ES-I3 (cell line): ENCODE measurements at regions not wholly inside any gene's neighbourhood (a gene's known extent, or its start where the extent isn't known, plus 50 kb on each side); places are given as distances from the start of the nearest gene placed in this dataset.
"Not testable (repeated sequence)": the region's sequence is repeated elsewhere in the genome, so short reads cannot be mapped to it uniquely, and the experiment has no call there.

Experiments used
- H3K36me3 ChIP-seq: 2 replicates; pipeline ENCODE4 v1.6.1; 2013; ENCODE audit warnings: mild to moderate bottlenecking, low read length, control low read depth, moderate library complexity; ENCODE audit not compliant: insufficient read depth
- H3K4me1 ChIP-seq: 2 replicates; pipeline ENCODE4 v1.6.1; 2013; ENCODE audit warnings: mild to moderate bottlenecking, control low read depth, low read length; ENCODE audit not compliant: insufficient read depth
- H3K9ac ChIP-seq: 2 replicates; pipeline ENCODE4 v1.6.1; 2013; ENCODE audit warnings: low read depth, mild to moderate bottlenecking, low read length, moderate library complexity
- H3K9me3 ChIP-seq: 2 replicates; pipeline ENCODE4 v1.6.1; 2013; ENCODE audit warnings: mild to moderate bottlenecking, low read length, moderate library complexity; ENCODE audit not compliant: control insufficient read depth, insufficient read depth

DNA sequence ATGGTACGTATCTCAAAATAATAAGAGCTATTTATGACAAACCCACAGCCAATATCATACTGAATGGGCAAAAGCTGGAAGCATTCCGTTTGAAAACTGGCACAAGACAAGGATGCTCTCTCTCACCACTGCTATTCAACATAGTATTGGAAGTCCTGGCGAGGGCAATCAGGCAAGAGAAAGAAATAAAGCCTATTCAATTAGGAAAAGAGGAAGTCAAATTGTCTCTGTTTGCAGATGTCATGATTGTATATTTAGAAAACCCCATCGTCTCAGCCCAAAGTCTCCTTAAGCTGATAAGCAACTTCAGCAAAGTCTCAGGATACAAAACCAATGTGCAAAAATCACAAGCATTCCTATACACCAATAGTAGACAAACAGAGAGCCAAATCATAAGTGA is 172.1 kb downstream of the HLX start:
- H3K36me3 ChIP-seq, H3K4me1 ChIP-seq, H3K9me3 ChIP-seq, H3K9ac ChIP-seq: not testable (repeated sequence)

DNA sequence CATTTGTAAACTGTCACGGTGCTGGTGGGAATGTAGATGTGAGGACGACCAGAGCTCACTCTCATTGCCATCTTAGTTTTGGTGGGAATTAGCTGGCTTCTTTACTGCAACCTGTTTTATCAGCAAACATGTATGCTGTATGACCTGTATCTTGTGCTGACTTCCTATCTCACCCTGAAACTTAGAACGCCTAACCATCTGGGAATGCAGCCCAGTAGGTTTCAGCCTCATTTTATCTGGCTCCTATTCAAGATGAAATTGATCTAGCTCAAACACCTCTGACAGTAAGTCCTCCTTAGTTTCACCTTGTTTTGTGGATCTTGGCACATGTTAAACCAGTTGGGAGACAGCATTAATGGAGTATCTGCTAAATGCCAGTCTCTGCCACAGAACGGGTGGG is 174.6 kb downstream of the HLX start:
- H3K4me1 ChIP-seq, result no peaks in the 10 kb centered on the region
- H3K9ac ChIP-seq, result no peak overlapping the region

GRCh38 chr1:221059506-221059905 is 180.3 kb downstream of the HLX start:
- Histone ChIP-seq H3K9me3 (no peaks in the 10 kb centered on the region), H3K9ac (no peak overlapping the region), H3K4me1 (no peaks in the 10 kb centered on the region), H3K36me3 (no peaks in the 10 kb centered on the region)

More for the DNA sequence above, 174.6 kb downstream of the HLX start:
- Histone ChIP-seq H3K9me3 (no peaks in the 10 kb centered on the region; the same call in 1 of the 2 replicates), H3K36me3 (no peaks in the 10 kb centered on the region)

- H3K36me3 ChIP-seq, result no peaks in the 10 kb centered on the region
- H3K9me3 ChIP-seq, result no peaks in the 10 kb centered on the region
- H3K4me1 ChIP-seq, result no peaks in the 10 kb centered on the region
- no peak overlapping the region for H3K9ac ChIP-seq
Measured at GRCh38 chr1:221063651-221064050, 184.4 kb downstream of the HLX start.

GRCh38 chr1:221066351-221067001 is 187.2 kb downstream of the HLX start:
- Histone ChIP-seq H3K4me1 (no peaks in the 10 kb centered on the region), H3K9ac (no peak overlapping the region), H3K36me3 (no peaks in the 10 kb centered on the region), H3K9me3 (no peaks in the 10 kb centered on the region)

- Histone ChIP-seq H3K36me3 (no peaks in the 10 kb centered on the region), H3K4me1 (no peaks in the 10 kb centered on the region), H3K9ac (no peak overlapping the region), H3K9me3 (no peaks in the 10 kb centered on the region)
Measured at GRCh38 chr1:221067721-221068120, 188.5 kb downstream of the HLX start.

- H3K36me3 ChIP-seq, result no peaks in the 10 kb centered on the region
- H3K4me1 ChIP-seq, result no peaks in the 10 kb centered on the region
- no peak overlapping the region for H3K9ac ChIP-seq
- no peaks in the 10 kb centered on the region for H3K9me3 ChIP-seq
Measured at GRCh38 chr1:221069178-221069903, 190.1 kb downstream of the HLX start.

GRCh38 chr1:221069986-221070385 is 190.7 kb downstream of the HLX start:
- Histone ChIP-seq H3K4me1 (no peaks in the 10 kb centered on the region), H3K9me3 (no peaks in the 10 kb centered on the region), H3K36me3 (no peaks in the 10 kb centered on the region), H3K9ac (no peak overlapping the region)

GRCh38 chr1:221071777-221072176 is 192.5 kb downstream of the HLX start:
- Histone ChIP-seq H3K9me3 (no peaks in the 10 kb centered on the region), H3K36me3 (no peaks in the 10 kb centered on the region), H3K9ac (no peak overlapping the region), H3K4me1 (no peaks in the 10 kb centered on the region)

- no peak overlapping the region for H3K9ac ChIP-seq
- H3K4me1 ChIP-seq, result no peaks in the 10 kb centered on the region
- H3K36me3 ChIP-seq, result no peaks in the 10 kb centered on the region
- H3K9me3 ChIP-seq, result no peaks in the 10 kb centered on the region
Measured at GRCh38 chr1:221072214-221072613, 193.0 kb downstream of the HLX start.

- Histone ChIP-seq H3K9me3 (no peaks in the 10 kb centered on the region), H3K9ac (no peak overlapping the region), H3K36me3 (no peaks in the 10 kb centered on the region), H3K4me1 (no peaks in the 10 kb centered on the region)
Measured at GRCh38 chr1:221074332-221074731, 195.1 kb downstream of the HLX start.

DNA sequence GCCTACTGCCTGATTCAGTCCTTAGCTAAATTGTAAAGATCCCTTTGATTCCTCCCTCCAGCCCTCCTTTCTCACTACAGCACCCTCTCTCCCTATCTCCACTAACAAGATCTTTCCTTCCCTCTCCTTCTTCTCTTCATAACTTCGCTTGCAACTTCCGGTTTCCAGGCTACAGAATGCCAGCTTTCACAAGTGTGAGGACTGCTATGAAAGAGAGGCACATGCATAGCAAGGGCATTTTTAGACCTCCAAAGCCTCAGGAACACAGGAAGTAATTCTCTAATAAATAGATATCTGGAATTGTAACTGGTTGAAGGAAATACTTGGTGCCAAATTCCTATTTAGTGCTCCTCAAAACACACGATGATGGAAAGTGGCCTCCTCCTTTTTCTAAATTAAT is 196.7 kb downstream of the HLX start:
- no peaks in the 10 kb centered on the region for H3K4me1 ChIP-seq
- no peaks in the 10 kb centered on the region for H3K36me3 ChIP-seq
- no peaks in the 10 kb centered on the region for H3K9me3 ChIP-seq
- H3K9ac ChIP-seq, result no peak overlapping the region

GRCh38 chr1:221076391-221076811 is 197.2 kb downstream of the HLX start:
- H3K36me3 ChIP-seq, result no peaks in the 10 kb centered on the region
- H3K9me3 ChIP-seq, result no peaks in the 10 kb centered on the region
- H3K4me1 ChIP-seq, result no peaks in the 10 kb centered on the region
- H3K9ac ChIP-seq, result no peak overlapping the region

- H3K4me1 ChIP-seq, result no peaks in the 10 kb centered on the region
- H3K9ac ChIP-seq, result no peak overlapping the region
- H3K9me3 ChIP-seq, result no peaks in the 10 kb centered on the region
- no peaks in the 10 kb centered on the region for H3K36me3 ChIP-seq
Measured at GRCh38 chr1:221078260-221078965, 199.2 kb downstream of the HLX start.

DNA sequence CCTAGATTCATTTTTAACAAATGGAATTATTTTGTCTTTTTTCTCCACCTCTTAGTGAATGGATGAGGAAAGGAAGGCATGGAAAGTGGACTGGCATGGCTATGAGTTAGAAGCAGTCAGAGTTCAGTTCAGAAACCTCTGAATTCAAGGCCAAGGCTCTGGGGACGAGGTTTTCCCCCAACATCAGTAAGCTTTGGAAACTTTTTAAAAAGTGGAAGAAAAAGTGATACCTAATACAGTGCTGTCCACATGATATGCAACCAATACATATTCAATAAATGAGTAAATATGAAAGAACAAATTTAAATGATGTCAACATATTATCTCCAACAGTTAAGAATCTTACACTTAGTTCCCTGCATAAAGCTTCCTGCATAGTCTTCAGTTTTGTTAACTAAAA is 204.7 kb downstream of the HLX start:
- H3K36me3 ChIP-seq, result no peaks in the 10 kb centered on the region
- no peaks in the 10 kb centered on the region for H3K4me1 ChIP-seq
- no peak overlapping the region for H3K9ac ChIP-seq
- no peaks in the 10 kb centered on the region for H3K9me3 ChIP-seq
